Suprapubic skin (tissue), 4 donors: ENCODE measurements at regions not wholly inside any gene's neighbourhood (a gene's known extent, or its start where the extent isn't known, plus 50 kb on each side); places are given as distances from the start of the nearest gene placed in this dataset.

Experiments
- DNase-seq, 2 donors: peaks; one replicate each; pipeline ENCODE4 v3.0.0-alpha.2; 2019; ENCODE audit warnings: low spot score in 2 of 2
- H3K27ac ChIP-seq: fragments of 200-600 bp; sonication (generic); one replicate; pipeline ENCODE4 v1.5.1; 2019
- H3K27me3 ChIP-seq: fragments of 200-600 bp; sonication (generic); one replicate; pipeline ENCODE4 v1.5.1; 2019
- H3K36me3 ChIP-seq: fragments of 200-600 bp; sonication (generic); one replicate; pipeline ENCODE4 v1.5.1; 2019
- H3K4me1 ChIP-seq: fragments of 200-600 bp; sonication (generic); one replicate; pipeline ENCODE4 v1.5.1; 2019
- H3K4me3 ChIP-seq: fragments of 200-600 bp; sonication (generic); one replicate; pipeline ENCODE4 v1.5.1; 2019; ENCODE audit warnings: mild to moderate bottlenecking
- H3K9me3 ChIP-seq: fragments of 200-600 bp; sonication (generic); one replicate; pipeline ENCODE4 v1.5.1; 2019
- EP300 ChIP-seq: sonication (generic); formaldehyde crosslinking; IDR thresholded peaks from one replicate; pipeline ENCODE4 v1.6.1; 2017; ENCODE audit warnings: antibody characterized with exemption
- POLR2A ChIP-seq, 2 donors: fragments of 450-650 bp; IDR thresholded peaks; one replicate each; pipeline ENCODE4 v1.6.1; 2017; ENCODE audit warnings: antibody characterized with exemption in 2 of 2, mild to moderate bottlenecking in 2 of 2, moderate library complexity in 2 of 2
- POLR2AphosphoS5 ChIP-seq, 3 donors: sonication (generic); formaldehyde crosslinking; IDR thresholded peaks; one replicate each; pipeline ENCODE4 v1.6.1; 2017; ENCODE audit warnings: antibody characterized with exemption in 3 of 3
- WGBS: methylation state at CpG from one replicate; pipeline ENCODE4 v1.1.5; 2018; 5-methylcytosine and 5-hydroxymethylcytosine counted together
- TF ChIP-seq, protein P1 (sequence below), 2 donors: fragments of 200-600 bp in 1 of 2; fragments of 450-650 bp in 1 of 2; sonication (generic) in 1 of 2; IDR thresholded peaks; one replicate each; pipeline ENCODE4 v1.5.1; 2016 to 2019; ENCODE audit warnings: antibody characterized with exemption in 2 of 2, mild to moderate bottlenecking in 1 of 2, moderate library complexity in 1 of 2

DNA sequence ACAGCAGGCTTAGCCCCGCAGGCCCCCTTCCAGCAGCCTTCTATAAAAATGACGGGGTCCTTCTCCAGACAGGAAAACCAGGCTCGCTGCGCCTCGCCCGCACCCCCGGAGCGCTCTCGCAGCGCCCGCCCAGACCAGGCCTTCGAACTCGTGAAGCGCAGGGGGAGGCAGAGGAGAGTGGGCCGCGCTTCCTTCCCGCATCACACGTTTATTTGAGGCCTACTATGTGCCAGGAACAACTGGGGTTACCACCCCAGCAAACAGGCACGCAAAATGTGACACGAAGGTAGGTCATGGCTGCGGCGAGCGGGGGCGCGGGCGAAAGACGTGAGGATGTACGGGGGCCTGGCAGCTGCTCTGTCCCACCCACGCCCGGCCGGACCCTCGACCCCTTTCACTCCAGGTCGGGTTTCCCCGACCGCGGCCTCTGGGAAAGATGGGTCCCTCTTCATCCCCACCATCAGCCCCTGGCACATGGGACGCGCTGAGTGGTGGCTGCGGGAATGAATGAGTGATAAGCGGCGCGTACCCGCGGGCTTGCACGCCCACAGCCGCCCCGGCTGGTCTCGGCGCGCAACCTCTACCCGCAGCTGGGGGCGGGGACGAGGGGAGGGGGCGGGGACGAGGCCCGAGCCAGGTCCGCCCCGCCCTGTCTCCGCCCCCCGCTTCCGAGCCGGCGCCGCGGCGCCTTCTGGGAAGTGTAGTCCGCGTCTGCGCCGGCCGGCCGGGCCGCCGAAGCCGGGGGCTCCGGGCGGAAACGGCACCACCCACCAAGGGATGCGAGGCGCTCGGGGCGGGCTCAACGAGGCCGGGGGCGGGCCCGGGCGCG, 59.1 kb downstream of the ZNF467 start:
- peak overlapping the region; percentile 43 for H3K27ac ChIP-seq
- H3K36me3 ChIP-seq, result no peaks in the 10 kb centered on the region
- H3K4me1 ChIP-seq, result peaks cover 30% of the 10 kb centered on the region
- TF ChIP-seq POLR2AphosphoS5 (IDR thresholded peaks at IDR 0.05) (no peak), EP300 (no peak), POLR2A (IDR thresholded peaks at IDR 0.05) (no peak)
- TF ChIP-seq, protein P1, sequence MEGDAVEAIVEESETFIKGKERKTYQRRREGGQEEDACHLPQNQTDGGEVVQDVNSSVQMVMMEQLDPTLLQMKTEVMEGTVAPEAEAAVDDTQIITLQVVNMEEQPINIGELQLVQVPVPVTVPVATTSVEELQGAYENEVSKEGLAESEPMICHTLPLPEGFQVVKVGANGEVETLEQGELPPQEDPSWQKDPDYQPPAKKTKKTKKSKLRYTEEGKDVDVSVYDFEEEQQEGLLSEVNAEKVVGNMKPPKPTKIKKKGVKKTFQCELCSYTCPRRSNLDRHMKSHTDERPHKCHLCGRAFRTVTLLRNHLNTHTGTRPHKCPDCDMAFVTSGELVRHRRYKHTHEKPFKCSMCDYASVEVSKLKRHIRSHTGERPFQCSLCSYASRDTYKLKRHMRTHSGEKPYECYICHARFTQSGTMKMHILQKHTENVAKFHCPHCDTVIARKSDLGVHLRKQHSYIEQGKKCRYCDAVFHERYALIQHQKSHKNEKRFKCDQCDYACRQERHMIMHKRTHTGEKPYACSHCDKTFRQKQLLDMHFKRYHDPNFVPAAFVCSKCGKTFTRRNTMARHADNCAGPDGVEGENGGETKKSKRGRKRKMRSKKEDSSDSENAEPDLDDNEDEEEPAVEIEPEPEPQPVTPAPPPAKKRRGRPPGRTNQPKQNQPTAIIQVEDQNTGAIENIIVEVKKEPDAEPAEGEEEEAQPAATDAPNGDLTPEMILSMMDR (IDR thresholded peaks at IDR 0.05), result no peak
- DNase-seq, result peak; percentile 90 to 93
- H3K9me3 ChIP-seq, result no peaks in the 10 kb centered on the region
- WGBS, result 40% methylated on average over 1 of the region's 88 CpGs
- H3K27me3 ChIP-seq, result no peaks in the 10 kb centered on the region
- peak overlapping the region; percentile 63 for H3K4me3 ChIP-seq

DNA sequence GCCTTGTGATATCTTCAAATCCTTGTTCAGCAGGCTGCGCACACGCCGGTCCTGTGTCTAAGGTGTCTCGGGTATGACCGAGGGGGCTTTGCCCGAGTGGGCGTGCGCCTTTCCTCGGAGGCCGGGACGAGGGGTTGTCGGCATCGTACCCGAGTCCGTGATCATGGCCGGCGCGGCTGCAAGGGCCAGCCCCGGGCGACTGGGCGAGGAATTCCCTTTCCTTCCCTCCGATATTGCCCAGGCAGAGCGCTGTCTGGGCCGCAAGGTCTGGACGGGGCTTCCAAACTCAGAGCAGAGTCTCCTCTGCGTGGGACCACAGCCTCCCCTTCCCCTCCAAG, 59.7 kb downstream of the ZNF467 start:
- Histone ChIP-seq H3K27ac (no peak overlapping the region), H3K4me3 (peak overlapping the region; percentile 63), H3K4me1 (peaks cover 30% of the 10 kb centered on the region), H3K36me3 (no peaks in the 10 kb centered on the region), H3K27me3 (no peaks in the 10 kb centered on the region), H3K9me3 (no peaks in the 10 kb centered on the region)
- TF ChIP-seq, protein P1 (IDR thresholded peaks at IDR 0.05), result no peak
- no peak for TF ChIP-seq EP300
- TF ChIP-seq POLR2A (IDR thresholded peaks at IDR 0.05), result no peak
- TF ChIP-seq POLR2AphosphoS5 (IDR thresholded peaks at IDR 0.05), result no peak
- DNase-seq, result peak in 1 of 2 donors; percentile 67
- 64% methylated on average over 25 of the region's 26 CpGs for WGBS

DNA sequence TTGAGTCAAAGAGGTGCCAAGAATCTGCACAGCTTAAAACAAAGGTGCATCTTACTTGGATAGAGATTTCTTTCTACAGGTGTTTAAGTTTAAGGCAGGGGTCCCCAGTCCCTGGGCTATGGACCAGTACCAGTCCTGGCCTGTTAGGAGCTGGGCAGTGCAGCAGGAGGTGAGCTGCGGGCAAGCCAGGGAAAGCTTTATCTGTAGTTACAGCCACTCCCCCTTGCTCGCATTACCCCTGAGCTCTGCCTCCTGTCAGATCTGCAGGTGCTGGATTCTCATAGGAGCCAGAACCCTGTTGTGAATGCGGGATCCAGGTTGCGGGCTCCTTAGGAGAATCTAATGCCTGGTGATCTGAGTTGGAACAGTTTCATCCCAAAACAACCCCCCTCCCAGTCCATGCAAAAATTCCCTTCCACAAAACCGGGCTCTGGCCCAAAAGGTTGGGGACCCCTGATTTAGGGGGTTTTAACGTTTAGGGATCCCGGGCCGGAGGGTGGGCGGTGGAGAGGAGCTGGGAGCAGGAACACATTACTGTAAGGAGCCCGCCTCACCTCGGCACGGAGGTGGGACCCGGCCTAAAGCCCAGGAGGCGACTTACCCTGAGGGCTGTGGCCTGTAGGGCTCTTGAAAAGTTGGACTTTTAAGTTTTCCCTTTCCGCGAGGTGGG, 60.2 kb downstream of the ZNF467 start:
- H3K27ac ChIP-seq, result no peak overlapping the region
- no peak overlapping the region for H3K4me3 ChIP-seq
- no peaks in the 10 kb centered on the region for H3K27me3 ChIP-seq
- WGBS, result 79% methylated on average over 14 of the region's 16 CpGs
- DNase-seq, result peak in 1 of 2 donors; percentile 64
- H3K36me3 ChIP-seq, result no peaks in the 10 kb centered on the region
- peaks cover 30% of the 10 kb centered on the region for H3K4me1 ChIP-seq
- TF ChIP-seq POLR2A (IDR thresholded peaks at IDR 0.05), result no peak
- TF ChIP-seq POLR2AphosphoS5 (IDR thresholded peaks at IDR 0.05), result no peak
- TF ChIP-seq, protein P1 (IDR thresholded peaks at IDR 0.05), result no peak
- no peak for TF ChIP-seq EP300
- no peaks in the 10 kb centered on the region for H3K9me3 ChIP-seq

DNA sequence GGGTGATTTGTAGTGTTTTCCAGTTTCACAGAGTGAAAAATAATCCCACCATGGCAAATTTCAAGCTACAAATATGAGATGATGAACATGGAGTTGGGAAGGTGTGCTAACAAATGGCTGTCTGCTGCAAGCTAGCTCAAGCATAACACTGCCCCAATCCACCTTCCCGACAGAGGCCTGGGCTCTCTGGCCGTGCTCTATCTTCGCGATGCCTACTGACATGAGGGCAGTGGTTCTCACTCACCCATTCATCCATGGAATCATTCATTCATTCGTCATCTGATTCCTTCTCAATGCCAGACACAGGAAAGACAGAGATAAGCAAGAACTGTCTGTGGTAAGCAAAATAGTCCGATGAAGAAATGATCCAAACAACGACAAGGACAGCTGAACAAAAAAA, 65.4 kb downstream of the ZNF467 start:
- no peak for DNase-seq
- no peaks in the 10 kb centered on the region for H3K4me1 ChIP-seq
- WGBS, result 95% methylated on average over 7 of the region's 7 CpGs
- H3K36me3 ChIP-seq, result no peaks in the 10 kb centered on the region
- H3K9me3 ChIP-seq, result no peaks in the 10 kb centered on the region
- H3K4me3 ChIP-seq, result no peak overlapping the region
- no peaks in the 10 kb centered on the region for H3K27me3 ChIP-seq
- H3K27ac ChIP-seq, result no peak overlapping the region
- TF ChIP-seq POLR2AphosphoS5 (IDR thresholded peaks at IDR 0.05), result no peak

DNA sequence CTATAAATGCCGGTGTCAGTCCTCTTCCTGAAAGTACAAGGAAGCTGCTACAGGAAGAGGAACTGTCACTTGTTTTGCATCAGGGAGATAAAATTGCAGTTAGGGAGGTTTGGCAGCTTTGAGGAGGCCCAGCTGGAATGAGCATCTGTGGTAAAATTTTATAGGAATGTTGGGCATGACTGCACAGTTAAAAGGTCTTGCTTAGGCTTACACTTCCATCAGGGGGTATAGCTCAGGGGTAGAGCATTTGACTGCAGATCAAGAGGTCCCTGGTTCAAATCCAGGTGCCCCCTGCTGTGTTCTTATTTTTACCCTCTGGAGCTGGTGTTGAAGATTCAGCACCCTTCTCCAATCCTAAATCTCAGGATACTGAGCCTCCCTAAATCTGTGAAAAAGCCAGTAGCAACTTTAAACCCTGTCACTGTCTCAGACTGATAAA, 65.9 kb downstream of the ZNF467 start:
- Histone ChIP-seq H3K4me1 (no peaks in the 10 kb centered on the region), H3K9me3 (no peaks in the 10 kb centered on the region), H3K4me3 (no peak overlapping the region), H3K27me3 (no peaks in the 10 kb centered on the region), H3K36me3 (no peaks in the 10 kb centered on the region), H3K27ac (no peak overlapping the region)
- 22% methylated on average over 1 of the region's 1 CpG for WGBS
- no peak for DNase-seq
- TF ChIP-seq POLR2AphosphoS5 (IDR thresholded peaks at IDR 0.05) (no peak), POLR2A (IDR thresholded peaks at IDR 0.05) (no peak), EP300 (no peak)
- TF ChIP-seq, protein P1 (IDR thresholded peaks at IDR 0.05), result no peak
